ENCODE measurements at regions not wholly inside any gene's neighbourhood (a gene's known extent, or its start where the extent isn't known, plus 50 kb on each side); places are given as distances from the start of the nearest gene placed in this dataset.
A peak's percentile ranks its signal among the peaks of the same experiment; 100 is the strongest.

DNA sequence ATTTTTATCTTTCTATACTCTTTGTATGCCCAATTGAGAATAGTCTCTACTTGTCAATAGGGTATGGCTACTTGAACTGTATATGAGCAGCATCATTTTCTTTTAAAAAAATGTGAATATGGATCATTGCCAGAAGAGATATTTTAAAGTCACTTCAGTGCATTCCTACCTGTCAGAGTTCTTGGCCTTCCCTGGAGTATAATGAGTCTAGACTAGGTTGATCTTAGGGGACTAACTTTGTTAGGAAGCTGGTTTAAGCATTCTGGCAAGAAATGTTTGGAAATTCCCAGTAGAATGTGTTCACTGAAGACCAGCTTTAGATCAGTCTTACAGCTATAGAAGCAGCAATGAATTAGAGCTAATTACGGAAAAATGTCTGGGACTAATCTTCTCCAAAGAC, 178.2 kb downstream of the FAT4 start:
- in situ Hi-C loops (cut with HindIII; ENCODE audit: low pct_ligation_motif_present, low pct_unique_long_range_greater_than_20kb, low sequenced_read_pairs) = no loop called here

DNA sequence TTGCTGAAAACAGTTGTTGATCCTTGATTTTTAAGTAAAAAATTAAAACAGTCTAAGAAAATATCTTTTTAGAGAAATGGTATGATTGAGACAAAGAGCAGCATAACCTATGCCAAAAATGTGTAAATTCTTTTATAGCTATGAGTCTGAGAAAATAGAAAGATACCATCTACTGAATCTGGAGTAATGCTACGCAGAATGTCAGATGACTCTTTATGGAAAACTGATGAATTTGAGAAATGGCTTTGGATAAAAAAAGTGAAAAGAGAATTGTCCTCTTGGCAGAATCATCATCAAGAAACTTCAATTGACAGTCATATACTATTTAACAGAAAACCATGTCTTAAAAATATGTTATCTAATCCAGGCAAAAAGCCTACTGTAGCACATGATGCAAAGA, 183.1 kb downstream of the FAT4 start:
- no peak for DNase-seq
- in situ Hi-C loops (cut with HindIII; ENCODE audit: low pct_ligation_motif_present, low pct_unique_long_range_greater_than_20kb, low sequenced_read_pairs) = no loop called here

More for the DNA sequence above, 178.2 kb downstream of the FAT4 start:
- DNase-seq = no peak

DNA sequence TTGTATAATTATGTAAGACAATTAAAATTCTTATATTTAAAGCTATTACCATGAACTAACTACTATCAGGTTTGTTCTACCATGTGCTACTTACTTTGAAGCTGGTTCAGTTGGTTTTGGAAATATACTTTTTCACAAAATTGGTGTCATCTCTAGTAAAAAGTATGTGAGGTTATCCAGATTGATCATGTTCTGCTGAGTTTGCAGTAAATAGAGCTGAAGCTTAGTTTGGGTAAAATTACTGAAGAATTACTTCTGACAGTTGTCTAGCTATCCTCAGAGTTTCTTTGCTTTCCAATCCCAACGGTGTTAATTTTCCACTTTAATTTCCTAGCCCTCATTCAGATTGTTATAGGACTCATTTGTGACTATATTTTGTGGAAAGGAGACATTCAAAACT, 184.2 kb downstream of the FAT4 start:
- in situ Hi-C loops (cut with HindIII; ENCODE audit: low pct_ligation_motif_present, low pct_unique_long_range_greater_than_20kb, low sequenced_read_pairs) = no loop called here
- no peak for DNase-seq

DNA sequence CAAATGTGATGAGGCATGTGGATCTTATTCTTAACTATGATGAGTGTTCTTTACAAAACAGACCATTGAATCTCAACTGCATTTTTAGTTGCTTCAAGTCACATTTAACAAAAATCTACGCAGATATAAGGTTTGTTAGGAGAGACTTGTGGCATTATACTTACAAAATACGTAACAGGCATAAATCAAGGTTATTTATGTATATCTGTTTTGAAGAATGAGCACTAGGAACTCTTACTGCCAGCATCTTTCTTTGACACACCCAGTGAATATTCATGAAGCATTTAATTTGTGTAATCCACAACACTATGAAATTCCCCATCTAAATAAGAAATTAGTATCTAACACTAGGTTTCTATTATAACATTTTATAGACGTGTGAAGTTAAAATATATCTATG, 186.3 kb downstream of the FAT4 start:
- in situ Hi-C loops (cut with HindIII; ENCODE audit: low pct_ligation_motif_present, low pct_unique_long_range_greater_than_20kb, low sequenced_read_pairs) = no loop called here
- DNase-seq = no peak

DNA sequence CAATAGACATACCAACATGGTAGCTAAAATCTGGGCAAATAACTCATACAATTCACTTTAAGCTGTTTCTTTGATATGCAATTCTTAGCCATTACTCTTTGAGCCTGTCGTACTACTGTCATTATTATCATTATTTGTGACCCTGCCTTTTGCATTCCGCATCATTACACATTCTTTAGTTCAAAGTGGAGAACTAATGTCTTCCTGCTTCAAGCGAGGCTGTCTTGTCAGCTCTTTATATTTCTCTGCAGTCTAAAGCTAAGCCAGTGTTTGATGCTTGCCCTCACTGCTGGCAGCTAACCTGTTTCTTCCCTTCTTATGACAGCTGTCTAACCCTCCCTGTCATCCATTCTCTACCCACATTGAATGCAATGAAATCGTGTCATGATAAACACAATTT, 186.8 kb downstream of the FAT4 start:
- in situ Hi-C loops (cut with HindIII; ENCODE audit: low pct_ligation_motif_present, low pct_unique_long_range_greater_than_20kb, low sequenced_read_pairs) = no loop called here
- DNase-seq = no peak

DNA sequence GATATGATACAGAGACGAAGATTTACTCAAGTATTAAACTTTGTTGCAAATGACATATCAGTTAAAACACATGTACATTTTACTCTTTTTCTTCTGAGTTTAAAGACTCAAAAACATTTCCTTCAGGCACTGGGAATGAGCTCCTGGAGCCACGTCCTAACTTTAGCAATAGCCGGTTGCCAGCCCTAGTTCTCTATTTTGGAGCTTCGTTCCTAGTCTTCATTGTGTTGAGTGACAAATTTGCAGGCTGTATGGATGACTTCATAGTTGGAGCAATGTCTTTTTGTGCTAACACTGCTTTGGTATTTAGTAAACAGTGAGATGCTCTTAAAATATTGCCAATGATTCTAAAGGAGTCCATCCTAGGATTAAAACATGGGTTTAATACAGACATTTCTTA, 190.9 kb downstream of the FAT4 start:
- in situ Hi-C loops (cut with HindIII; ENCODE audit: low pct_ligation_motif_present, low pct_unique_long_range_greater_than_20kb, low sequenced_read_pairs) = no loop called here
- no peak for DNase-seq

DNA sequence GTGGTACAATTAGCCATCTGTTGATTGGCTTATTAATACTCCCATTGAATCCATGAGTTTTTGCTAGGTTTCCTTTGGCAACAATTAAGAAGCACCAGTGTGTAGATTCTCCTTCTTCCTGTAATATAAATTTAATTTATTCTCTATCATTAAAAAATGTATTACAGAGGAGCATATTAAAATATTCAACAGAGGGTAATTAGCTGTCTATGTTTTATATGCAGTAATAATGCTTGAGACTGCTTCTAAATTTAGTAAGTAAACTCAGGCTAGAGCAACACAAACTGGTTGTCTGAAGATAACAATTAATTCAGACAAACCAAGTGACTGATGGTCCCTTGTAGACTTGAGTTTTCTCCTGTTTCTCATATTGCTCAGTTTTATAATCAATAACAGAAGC, 192.4 kb downstream of the FAT4 start:
- DNase-seq = no peak
- in situ Hi-C loops (cut with HindIII; ENCODE audit: low pct_ligation_motif_present, low pct_unique_long_range_greater_than_20kb, low sequenced_read_pairs) = no loop called here

DNA sequence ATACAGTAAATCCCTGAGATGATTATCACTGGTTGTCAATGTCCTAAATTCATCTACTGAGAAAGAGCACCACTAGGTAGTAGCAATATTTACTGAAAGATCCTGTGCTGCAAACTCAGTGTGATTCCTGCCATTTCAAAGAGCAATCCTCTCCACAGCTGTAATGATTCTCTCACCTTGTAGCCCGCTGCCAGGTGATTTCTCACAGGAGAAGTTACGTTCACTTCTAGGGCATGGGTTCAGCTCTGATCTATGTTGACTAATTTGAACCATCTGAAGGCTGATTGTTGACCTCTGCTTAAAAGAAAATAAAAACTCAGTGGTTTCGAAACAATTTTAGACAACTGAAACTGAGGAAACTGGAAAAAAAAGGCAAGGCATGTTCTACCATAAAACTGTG, 197.0 kb downstream of the FAT4 start:
- in situ Hi-C loops (cut with HindIII; ENCODE audit: low pct_ligation_motif_present, low pct_unique_long_range_greater_than_20kb, low sequenced_read_pairs) = no loop called here
- no peak for DNase-seq

DNA sequence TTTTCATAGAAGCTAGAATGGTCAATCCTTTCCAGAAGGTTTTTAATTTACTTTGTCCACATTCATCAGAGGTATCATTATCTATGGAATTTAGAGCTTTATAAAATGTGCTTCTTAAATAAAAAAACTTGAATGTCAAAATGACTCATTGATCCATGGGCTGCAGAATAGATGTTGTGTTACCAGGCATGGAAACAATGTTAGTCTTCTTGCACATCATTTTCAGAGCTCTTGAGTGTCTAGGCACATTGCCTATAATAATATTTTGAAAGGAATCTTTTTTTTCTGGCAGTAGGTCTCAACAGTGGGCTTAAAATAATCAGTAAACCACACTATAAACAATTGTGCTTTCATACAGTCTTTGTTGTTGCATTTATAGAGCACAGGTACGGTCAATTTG, 200.3 kb downstream of the FAT4 start:
- in situ Hi-C loops (cut with HindIII; ENCODE audit: low pct_ligation_motif_present, low pct_unique_long_range_greater_than_20kb, low sequenced_read_pairs) = no loop called here
- DNase-seq = no peak

DNA sequence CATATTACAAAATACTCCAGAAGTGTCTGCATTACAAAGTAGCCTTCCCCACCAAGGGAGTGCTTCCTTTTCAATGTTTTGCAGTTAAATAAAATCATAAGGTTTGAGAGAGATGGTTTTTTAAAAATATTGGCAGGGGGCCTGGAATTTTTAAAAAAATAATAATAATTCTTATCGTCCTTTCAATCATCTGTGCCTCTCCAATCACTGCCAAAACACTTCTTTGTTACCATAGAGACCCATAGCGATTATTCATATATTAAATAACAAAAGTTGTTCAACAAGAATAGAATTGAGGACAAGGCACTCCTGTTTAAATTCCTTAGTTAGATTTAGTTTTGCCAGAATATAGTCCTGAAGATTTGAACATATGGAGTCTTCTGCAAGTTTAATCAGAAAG, 203.1 kb downstream of the FAT4 start:
- in situ Hi-C loops (cut with HindIII; ENCODE audit: low pct_ligation_motif_present, low pct_unique_long_range_greater_than_20kb, low sequenced_read_pairs) = no loop called here
- DNase-seq = no peak

DNA sequence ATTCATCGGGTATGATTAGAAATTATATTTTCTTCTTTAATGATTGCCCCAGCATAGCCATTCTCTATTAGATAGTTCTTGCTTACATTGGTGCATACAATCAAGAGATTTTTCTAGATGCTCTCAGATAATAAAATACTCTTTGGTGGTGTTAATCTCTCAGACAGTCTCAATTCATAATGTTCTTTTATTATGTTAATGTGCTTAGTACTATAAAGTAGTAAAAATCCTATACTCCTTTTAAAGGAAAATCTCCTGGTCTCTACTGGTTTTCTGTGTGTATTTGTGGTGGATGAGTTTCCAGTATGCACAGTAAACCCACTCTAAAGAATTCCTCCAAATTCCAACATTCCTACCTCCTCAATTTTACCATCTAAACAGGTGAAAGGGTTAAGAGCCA, 203.5 kb downstream of the FAT4 start:
- in situ Hi-C loops (cut with HindIII; ENCODE audit: low pct_ligation_motif_present, low pct_unique_long_range_greater_than_20kb, low sequenced_read_pairs) = no loop called here
- DNase-seq = no peak

DNA sequence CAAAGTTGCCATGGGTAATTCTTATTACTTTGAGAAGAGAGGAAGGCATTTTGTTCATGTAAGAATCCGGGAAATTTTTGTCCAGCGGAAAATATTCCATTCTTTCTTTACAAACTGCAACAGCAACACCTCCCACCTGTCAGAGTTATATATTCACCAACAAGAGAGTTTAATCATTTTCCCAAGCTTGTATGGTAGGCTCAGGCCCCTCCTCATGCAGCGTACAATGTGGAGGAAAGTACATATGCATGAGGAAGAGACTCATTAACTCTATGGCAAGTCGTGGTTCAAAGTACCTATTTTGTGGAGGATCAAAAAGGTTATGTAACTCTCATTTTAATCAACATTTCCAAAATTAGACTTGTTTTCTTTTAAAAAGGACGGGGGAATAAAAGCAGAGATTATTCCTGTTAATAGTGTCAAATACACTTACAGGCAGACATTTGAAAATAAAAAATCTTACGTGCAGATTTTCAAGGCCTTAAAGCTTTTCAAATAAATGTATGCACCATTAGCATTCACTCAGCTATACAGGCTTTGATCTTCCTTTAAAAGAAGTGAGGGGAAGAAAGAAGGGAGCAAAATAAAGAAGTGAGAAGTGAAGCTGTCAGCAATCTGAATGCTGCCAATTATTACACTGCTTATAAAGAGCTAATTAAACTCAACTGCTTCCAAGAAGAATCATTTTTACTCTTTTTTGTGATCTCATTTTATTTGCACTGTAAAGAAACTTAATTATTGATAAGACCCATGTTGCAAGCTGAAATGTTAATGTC, 204.8 kb downstream of the FAT4 start:
- peak; percentile 66 for DNase-seq
- in situ Hi-C loops (cut with HindIII; ENCODE audit: low pct_ligation_motif_present, low pct_unique_long_range_greater_than_20kb, low sequenced_read_pairs) = no loop called here

DNA sequence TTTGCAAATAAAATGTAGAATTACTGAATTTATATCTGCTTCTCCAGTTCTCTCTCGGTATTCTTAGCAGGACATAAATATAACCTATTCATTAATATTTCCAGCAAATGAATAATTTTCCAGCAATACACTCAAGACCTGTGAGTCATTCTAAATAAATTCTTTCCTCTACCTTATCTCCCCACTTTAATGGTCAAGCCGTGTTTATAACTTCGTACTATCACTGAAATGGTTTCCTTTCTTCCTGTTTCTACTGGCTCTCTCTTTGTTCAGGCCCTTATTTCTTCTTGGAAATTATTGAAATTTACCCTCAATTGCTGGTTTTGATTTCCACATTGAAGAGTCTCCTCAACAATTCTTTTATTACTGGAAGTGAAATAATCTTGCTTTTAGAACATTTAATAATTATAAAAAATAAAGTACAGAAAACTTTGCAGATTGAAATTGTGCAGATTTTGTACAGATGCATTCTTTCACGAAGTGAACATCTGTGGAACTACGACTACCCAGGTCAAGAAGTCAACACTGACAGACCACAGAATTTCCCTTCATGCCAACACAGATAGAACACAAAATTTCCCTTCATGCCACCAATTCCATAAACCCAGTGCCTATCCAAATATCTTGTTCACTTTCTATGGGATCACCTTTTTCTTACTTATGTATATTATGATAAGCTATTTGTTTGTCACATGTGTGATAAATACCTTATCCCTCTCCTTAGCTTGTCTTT, 205.7 kb downstream of the FAT4 start:
- in situ Hi-C loops (cut with HindIII; ENCODE audit: low pct_ligation_motif_present, low pct_unique_long_range_greater_than_20kb, low sequenced_read_pairs) = no loop called here
- DNase-seq = peak; percentile 56

DNA sequence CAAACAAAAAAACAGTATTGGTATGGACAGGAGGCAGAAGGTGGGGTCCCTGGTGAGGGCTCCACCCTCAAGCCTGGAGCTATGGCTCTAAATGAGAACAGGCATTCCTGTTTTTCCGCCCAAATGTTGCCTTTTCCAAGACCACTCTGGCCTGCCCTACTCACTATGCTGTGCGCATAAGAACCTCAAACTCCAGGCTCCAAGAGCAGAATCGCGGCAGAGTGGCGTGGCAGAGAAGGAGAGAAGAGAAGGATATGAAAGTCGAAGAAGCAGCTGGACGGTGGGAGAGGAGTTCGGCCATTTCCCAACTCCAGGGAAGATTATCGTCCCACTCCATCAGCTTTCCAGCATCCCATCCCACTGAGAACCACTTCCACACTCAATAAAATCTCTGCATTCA, 207.8 kb downstream of the FAT4 start:
- in situ Hi-C loops (cut with HindIII; ENCODE audit: low pct_ligation_motif_present, low pct_unique_long_range_greater_than_20kb, low sequenced_read_pairs) = no loop called here
- no peak for DNase-seq

DNA sequence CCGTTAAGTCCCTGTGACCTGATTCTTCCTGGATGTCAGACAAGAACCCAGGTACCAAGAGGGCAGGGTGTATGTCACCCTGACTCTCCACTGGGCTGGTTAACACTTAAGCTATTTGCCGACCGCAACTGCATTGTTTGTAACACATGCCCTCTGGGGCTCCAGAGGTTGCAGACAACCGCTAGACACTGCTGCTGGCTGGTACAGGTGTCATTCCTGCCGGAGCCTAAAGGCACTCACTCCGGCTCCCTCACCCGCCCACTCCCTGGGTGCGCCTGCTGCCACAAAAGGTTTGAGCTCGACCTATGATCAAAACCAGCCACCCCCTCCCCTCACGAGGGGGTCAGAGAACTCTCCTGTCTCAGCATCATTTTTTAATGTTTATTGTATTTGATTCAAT, 208.2 kb downstream of the FAT4 start:
- in situ Hi-C loops (cut with HindIII; ENCODE audit: low pct_ligation_motif_present, low pct_unique_long_range_greater_than_20kb, low sequenced_read_pairs) = no loop called here
- no peak for DNase-seq

DNA sequence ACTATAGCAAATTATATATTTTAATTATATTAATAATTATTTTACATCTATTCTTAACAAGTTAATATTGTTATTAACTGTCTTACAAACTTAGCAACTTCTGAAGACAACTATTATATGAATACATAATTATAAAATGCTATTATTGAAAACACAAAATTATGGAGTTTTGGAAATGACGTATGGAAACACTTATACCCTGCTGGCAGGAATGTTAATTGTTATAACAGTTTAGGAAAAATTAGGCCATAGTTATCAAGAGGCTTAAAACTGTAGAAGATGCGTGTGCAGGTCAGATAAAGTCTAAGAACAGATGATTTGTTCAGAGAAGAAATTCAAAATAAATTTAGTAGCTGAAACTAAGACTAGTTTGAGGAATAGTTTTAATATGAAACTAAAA, 211.7 kb downstream of the FAT4 start:
- in situ Hi-C loops (cut with HindIII; ENCODE audit: low pct_ligation_motif_present, low pct_unique_long_range_greater_than_20kb, low sequenced_read_pairs) = no loop called here
- DNase-seq = no peak

DNA sequence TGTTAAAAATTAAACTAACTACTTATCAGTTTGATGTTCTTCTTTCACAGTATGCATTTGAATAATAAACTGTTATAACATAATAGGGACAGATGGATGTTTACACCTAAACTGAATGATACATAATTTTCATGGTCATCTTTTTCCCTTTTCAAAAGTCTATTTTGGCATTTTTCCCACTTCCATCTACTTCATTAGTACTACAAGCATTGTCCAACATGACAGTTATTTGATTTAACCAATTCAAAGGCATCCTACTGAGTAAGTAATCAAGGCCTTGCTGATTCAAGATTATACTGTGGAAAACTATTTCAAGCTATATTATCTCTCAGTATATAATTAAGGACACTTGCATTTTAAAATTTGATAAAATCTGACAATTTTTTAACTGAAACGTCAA, 212.9 kb downstream of the FAT4 start:
- DNase-seq = no peak
- in situ Hi-C loops (cut with HindIII; ENCODE audit: low pct_ligation_motif_present, low pct_unique_long_range_greater_than_20kb, low sequenced_read_pairs) = no loop called here

DNA sequence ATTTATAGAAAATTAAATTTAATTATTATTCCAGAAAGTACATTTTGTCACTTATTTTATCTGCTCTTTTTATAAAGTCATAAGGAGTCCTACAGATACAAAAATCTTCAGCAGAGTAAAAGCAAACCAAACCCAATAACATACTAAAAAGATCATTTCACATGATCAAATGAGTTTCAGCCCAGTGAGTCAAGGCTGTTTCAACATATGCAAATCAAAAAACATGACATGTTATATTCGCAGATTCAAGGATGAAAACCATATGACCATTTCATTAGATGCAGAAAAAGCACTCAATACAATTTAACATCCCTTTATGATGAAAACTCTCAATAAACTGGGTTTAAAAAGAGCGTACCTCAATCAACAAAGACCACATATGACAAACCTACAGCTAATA, 214.3 kb downstream of the FAT4 start:
- in situ Hi-C loops (cut with HindIII; ENCODE audit: low pct_ligation_motif_present, low pct_unique_long_range_greater_than_20kb, low sequenced_read_pairs) = no loop called here
- no peak for DNase-seq

DNA sequence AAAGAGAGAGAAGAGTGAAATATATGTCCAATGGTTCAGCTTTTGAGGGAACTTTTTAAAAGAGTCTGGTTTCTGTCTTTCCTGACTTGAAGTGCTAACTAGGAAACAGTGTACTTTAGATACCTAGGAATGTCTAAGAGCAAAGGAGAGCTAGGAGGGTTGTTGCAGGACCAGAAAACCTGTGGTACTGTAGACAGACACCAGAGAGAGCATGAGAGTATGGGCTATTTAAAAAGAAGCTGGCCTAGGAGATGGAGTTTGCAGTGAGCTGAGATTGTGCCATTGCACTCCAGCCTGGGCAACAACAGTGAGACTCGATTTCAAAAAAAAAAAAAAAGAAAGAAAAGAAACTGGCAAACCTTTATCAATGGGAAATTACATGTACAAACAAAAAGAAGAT, 223.9 kb downstream of the FAT4 start:
- in situ Hi-C loops (cut with HindIII; ENCODE audit: low pct_ligation_motif_present, low pct_unique_long_range_greater_than_20kb, low sequenced_read_pairs) = no loop called here
- DNase-seq = no peak

DNA sequence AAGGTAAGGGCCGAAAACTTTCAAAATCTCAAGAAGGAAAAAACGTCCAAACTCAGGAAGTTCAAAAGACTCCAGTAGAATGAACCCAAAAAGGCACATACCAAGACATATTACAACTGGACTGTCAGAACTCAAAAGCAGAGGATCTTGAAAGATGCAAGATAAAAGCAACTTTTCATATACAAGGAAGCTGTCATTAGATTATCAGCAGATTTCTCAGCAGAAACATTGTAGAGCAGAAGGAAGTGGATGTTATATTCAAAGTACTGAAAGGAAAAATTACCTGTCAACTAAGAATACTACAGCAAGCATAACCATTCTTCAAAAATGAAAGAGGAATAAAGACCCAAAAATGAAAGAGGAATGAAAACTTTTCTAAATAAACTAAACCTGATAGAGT, 224.9 kb downstream of the FAT4 start:
- in situ Hi-C loops (cut with HindIII; ENCODE audit: low pct_ligation_motif_present, low pct_unique_long_range_greater_than_20kb, low sequenced_read_pairs) = no loop called here
- no peak for DNase-seq
